Inferior parietal cortex (tissue), 1 donor: ENCODE measurements at regions not wholly inside any gene's neighbourhood (a gene's known extent, or its start where the extent isn't known, plus 50 kb on each side); places are given as distances from the start of the nearest gene placed in this dataset.

Experiments
- DNase-seq: peaks from one replicate; pipeline ENCODE4 v3.0.0-alpha.2; 2016; ENCODE audit errors: extremely low spot score

DNA sequence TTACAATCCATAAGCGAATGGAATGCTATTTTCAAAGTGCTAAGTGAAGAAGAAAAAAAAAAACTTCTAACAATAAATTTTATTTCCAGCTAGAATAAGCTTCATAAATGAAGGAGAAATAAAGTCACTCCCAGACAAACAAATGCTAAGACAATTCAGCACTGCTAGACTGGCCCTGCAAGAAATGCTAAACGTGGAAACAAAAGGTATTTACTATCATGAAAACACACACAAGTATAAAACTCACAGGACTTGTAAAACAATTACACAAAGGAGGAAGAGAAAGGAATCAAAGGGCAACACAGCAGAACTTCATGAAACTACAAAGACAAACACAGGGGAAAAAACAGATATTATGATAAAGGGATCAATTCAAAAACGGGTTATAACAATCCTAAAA lies 85.8 kb upstream of the NELL2 start:
- DNase-seq = no peak

DNA sequence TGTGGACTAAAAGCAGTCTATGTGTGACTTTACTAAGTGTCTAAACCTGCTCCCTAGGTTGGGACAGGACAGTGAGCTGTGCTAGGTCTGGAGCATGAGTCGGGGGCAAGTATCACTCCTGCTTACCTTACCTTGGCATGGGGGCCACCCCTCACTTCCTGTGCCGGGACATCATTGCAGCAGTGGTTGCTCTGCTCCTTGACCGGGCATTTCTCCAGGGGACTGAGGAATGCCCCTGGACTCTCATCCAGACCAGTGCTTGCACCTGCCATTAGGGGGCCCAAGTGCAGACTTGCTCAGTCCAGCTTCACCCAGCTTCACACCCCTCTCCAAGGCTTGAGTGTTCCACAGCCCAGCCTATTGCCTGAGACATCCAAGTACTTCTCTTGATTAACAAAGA lies 84.7 kb upstream of the NELL2 start:
- no peak for DNase-seq

DNA sequence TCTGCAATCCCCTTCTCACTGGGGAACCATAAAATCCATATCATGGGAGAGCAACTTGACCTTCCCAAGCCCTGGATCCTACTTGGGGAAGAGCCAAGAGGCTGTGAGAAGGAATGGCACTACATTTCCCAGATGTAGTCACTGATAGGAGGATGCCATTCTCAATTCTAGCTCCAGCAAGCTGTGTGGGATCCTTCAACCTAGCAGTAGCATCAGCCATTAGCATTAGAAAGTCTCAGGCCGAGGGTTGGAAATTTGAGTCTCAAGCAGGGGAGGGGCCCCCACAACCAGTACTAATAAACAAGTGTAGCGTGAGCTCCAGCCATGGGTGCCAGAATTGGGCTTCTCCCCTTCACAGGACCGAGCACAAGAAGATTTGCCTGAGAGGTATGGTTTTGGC lies 84.3 kb upstream of the NELL2 start:
- DNase-seq = no peak

DNA sequence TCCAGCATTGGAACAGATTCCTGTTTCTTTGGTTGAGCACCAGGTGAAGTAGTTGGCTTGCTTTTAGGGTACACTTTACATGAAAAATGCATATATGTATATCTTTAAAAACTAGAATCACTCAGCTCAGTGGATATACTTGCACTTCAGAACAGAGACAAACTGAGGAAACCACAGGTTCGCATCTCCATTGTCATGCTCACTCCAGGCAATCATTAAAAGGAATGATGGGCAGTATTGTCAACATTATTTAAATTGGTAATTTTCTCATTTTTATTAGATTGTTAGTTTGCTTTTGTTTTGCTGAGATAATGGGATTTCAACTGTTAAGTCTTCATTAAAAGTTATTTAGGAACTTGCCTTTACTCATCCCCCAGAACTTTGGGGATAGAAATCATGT lies 71.0 kb upstream of the NELL2 start:
- DNase-seq = no peak

DNA sequence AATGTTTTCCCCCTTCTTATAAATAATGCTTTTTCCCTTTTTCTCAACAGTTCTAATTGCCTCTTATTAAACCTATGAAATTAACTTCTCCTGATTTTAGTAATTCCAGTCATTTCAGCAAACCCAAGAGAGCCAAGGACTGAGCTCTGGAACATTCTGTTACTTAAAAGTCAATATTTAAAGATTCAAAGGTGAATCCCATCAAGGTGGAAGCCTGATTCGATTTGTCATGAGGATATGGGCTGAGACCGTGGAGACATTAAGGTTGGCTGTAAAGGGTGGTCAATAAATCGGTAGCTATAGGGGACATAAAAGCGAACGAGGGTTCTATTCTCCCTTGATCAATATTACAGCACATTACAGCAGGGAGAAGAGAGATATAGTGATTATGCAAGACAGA lies 66.6 kb upstream of the NELL2 start:
- no peak for DNase-seq

DNA sequence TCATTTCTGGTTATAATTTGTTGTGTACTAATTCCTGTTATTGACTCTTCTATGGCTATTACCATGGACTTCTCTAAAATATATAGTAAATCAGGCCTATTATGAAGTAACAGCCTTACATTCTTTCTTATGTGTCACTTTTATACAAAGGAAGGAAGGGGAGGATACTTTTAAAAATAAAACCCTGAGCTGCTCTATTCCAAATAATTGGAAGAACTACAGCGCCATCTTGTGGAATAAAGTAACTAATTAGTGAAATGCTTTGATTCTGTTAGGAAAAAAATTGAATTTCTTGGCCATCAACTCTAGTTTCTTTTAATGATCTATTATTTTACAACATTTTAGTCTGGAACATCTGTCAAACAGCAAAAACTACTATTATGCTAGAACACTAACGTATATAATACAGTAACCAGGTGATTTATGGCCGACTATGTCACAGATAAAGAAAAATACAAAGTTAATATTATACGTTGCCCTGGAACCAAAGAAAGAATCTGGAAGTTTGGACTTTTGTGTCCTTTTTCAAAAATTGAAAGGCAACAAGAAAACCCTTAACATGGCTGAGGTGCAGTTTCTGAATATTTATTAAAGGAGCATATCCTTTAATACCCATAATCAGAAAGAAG lies 55.0 kb upstream of the NELL2 start:
- peak; percentile 90 for DNase-seq

DNA sequence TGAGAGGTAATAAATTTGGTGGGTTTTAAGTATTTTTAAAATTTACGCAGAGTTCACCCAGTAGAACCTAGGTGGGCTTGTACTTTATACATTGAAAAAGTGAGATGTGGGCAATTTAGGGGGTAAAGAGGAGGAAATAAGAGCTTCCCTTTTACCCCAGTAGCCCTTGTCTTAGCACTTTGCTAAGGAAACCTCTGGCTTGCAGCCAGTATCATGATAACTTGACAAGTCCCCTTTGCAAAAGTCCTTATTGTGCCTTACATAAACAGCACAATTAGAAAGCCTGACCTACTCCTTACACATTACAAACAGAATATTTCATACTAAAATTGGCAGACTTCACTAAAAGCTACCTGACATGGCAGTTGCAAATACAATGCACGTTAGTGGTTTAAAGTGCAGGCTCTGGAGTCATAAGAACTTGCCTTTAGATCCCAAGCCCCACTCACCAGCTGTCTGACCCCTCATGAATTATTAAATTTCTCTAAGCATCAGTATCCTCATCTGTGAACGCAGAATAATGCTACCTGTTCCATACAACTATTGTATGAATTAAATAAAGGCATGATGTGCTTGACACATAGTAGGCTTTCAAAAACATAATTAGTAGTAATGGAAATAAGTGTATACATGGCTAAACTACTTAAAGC lies 53.2 kb upstream of the NELL2 start:
- no peak for DNase-seq
